C1 segment of cervical spinal cord (tissue), 14 donors: ENCODE measurements at regions not wholly inside any gene's neighbourhood (a gene's known extent, or its start where the extent isn't known, plus 50 kb on each side); places are given as distances from the start of the nearest gene placed in this dataset.

ENCODE experiments used
- DNase-seq, 14 donors: peaks; one replicate each; lab custom pipeline; 2025; lab: John Stamatoyannopoulos, UW

DNA sequence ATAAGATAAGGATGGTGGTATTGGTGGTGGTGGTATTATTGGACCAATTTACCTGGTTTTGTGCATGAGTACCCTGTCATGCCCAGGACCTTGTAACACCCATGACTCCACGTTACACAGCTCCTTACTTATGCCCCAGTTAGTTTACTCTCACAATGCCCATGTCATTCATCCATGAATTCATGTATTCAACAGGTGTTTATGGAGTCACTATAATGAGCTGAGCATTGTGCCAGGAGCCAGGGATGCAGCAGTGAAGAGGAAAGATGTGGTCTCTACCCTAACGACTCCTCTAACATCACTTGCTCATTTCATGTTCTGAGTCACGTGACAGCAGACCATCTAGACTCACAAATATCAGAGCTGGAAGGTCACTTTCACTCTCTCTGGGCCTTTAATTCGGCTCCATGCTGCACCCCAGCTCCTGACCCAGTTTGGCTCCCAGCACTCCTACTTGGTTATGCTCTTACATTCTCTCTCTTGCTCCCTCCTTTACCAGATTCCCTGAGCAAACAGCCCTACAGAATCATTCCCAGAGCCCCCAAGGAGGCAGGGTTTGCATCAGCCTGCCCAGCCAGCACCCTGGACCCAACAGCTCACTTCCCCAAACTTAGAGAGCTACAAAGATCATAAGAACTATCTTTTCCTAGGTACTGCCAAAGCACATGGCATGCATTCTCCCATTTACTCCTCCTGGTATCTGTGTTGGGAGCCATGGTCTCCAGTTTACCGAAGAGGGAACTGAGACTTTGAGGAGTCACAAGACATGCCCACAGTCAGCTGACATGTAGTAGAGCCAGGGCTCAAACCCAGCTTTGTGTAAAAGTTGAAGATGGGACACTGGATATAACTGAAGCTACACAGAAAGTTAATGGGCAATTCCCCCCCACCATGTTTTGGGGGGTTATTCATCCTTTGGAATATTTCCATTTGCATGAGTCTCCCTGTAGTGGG, 449.9 kb downstream of the LRATD1 start:
- DNase-seq, result no peak

- DNase-seq, result no peak
Observed at GRCh38 chr2:15084826-15085489, 452.4 kb downstream of the LRATD1 start.

- no peak for DNase-seq
Observed at GRCh38 chr2:15092181-15092580, 459.7 kb downstream of the LRATD1 start.

- DNase-seq, result no peak
Observed at GRCh38 chr2:15092691-15093090, 460.2 kb downstream of the LRATD1 start.

DNA sequence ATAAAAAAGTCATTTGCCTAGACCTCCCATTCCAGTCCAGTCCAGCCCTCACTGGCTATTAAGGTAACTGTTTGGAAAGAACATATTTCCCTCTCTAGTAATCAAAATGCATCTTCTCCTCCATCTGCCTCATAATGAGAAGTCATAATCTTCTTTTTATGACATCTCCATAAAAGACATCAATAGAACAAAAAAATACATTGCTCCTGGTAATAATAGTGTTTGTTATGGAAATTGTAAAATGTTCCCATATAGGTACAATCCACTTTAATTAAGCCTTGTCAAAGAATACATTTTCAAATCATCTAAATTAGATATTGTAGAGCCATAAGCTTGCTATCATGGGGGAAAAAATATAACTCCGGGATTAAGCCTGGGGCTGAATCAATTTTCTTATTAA, 461.6 kb downstream of the LRATD1 start:
- DNase-seq, result no peak

DNA sequence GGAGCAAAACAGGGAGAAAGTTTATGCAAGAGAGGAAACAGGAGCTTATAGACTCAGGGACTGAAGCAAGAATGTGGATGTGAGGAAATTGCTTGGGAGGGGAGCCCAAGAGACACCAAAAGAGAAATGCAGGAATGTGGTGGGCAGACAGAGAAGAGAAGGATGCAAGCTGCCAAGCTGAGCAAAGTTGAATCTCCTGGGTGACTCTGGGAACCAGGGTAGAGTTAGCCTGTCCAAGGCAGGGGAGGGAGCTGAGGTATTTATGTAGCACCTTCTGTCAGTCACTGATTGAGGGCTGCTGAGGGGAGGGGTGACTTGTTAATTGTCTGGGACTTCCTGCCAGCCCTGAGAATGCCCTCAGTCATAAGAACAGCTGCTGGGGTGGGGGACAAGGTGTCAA, 464.3 kb downstream of the NBAS start:
- DNase-seq, result no peak

DNA sequence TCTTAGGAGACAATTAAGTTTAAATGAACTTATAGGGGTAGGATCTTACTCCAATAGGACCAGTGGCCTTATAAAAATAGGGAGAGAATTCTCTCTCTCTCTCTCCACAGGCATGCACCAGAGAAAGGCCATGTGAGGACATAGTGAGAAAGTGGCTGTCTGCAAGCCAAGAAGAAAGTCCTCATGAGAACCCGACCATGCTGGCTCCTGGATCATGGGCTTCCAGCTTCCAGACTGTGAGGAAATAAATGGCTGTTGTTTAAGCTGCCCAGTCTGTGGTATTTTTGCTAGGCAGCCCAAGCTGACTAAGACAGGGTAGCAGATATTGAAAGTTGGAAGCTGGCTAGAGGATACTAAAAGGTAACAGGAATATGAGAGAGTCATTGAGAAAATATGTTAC, 454.0 kb downstream of the NBAS start:
- DNase-seq, result no peak

DNA sequence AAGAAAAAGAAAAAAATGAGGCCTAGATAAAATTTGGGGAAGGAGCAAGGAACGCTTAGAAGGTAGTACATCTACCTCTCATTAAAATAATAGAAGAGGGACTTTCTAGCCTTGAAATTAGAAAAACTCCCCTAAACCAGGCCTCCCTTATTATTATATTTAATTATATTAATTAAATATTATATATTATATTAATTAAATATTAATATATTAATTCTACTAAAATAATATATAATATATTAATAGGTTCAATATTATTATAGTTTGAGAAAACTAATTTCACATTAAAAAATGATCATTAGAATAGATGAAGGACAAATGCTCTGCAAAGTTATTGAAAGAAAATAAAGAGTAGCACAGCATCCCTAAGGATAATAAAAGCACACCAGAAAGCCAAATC, 449.4 kb downstream of the NBAS start:
- DNase-seq, result no peak

DNA sequence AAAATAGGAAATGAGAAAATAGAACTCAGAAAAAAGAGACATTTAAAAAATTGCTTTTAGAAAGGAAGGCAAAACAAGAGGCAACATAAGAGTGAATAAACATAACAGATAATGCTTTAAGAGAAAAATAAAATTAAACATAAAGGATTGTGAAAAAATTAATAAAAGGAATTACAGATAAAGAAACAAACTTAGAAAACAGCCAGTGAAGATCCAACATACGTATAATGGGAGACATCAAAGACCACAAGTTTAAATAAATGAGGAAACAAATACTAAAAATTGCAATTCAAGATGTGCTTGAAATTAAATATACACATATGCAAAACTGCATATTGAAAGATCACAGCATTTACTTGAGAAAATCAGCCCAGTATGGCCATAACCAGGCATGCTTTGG, 448.9 kb downstream of the NBAS start:
- no peak for DNase-seq

DNA sequence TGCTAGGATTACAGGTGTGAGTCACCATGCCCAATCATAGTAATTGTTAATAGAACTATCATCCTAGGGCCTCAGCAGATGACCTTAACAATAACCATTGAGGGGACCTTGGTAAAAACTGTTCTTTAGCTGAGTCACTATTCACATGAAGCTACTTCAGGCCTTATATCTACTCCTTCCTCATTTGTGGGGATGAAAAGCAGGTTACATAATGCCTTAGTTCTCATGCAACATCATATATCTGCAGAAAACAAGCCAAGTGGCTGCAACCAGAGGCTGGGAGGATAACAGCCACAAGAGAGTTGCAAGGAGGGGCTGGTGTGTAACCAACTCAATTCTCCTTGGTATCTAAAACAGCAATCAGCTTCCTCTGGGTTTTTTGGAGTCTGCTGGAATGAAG, 445.4 kb downstream of the NBAS start:
- DNase-seq, result no peak

- DNase-seq, result no peak
Observed at GRCh38 chr2:15116830-15117229, 444.3 kb downstream of the NBAS start.
